ENCODE measurements at regions not wholly inside any gene's neighbourhood (a gene's known extent, or its start where the extent isn't known, plus 50 kb on each side); places are given as distances from the start of the nearest gene placed in this dataset.
A peak's percentile ranks its signal among the peaks of the same experiment; 100 is the strongest.

GRCh38 chr5:124236361-124237205 lies 509.9 kb downstream of the ZNF608 start:
- no peak overlapping the region for H2AFZ ChIP-seq (ENCODE audit: low read depth, low read length)
- DNase-seq (ENCODE audit: low read depth, low spot score) (peak; percentile 17), FAIRE-seq (no peak)
- no peaks in the 10 kb centered on the region for H4K20me1 ChIP-seq (replicated peaks; ENCODE audit: control insufficient read depth, extremely low read depth, insufficient read depth, low read length)
- H3K36me3 ChIP-seq (ENCODE audit: control insufficient read depth in 2 of 2, extremely low read depth in 1 of 2, insufficient read depth in 2 of 2, low read length in 2 of 2) = no peaks in the 10 kb centered on the region
- CTCF ChIA-PET = no interaction called here
- no peak overlapping the region for H3K9ac ChIP-seq (replicated peaks; ENCODE audit: extremely low read depth, insufficient read depth, low read length)
- dilution Hi-C loops (cut with MboI; ENCODE audit: extremely low pct_ligation_motif_present, low sequenced_read_pairs) = no loop called here
- BruUV-seq (replicated peaks) = no TSS peak
- no peak overlapping the region for H3K4me3 ChIP-seq (replicated peaks in 1 of 3; ENCODE audit: insufficient read depth in 1 of 3, low read depth in 1 of 3, low read length in 3 of 3)
- POLR2A ChIA-PET = interaction anchor here (0.5 kb wide), 1 partner anchor 388 kb away, joined by 3 read pairs; no protein-coding TSS in a partner anchor
- no peaks in the 10 kb centered on the region for H3K4me1 ChIP-seq (ENCODE audit: control insufficient read depth, extremely low read depth, insufficient read depth, low read length)
- no peaks in the 10 kb centered on the region for H3K27me3 ChIP-seq (ENCODE audit: control insufficient read depth in 2 of 2, insufficient read depth in 2 of 2, low read length in 2 of 2)
- H3K4me2 ChIP-seq (ENCODE audit: insufficient read depth, low read length) = no peak overlapping the region
- TF ChIP-seq FOS (IDR thresholded peaks at IDR 0.05; ENCODE audit: borderline replicate concordance, insufficient read depth, low read length) (no peak), MAX (IDR thresholded peaks at IDR 0.05; ENCODE audit: insufficient read depth, insufficient read length) (no peak), GATA2 (IDR thresholded peaks at IDR 0.05; ENCODE audit: insufficient read depth, insufficient read length, low read depth, low read length) (no peak), MYC (IDR thresholded peaks at IDR 0.05; ENCODE audit: low read depth, low read length) (no peak), CTCF (IDR thresholded peaks at IDR 0.05; ENCODE audit: extremely low read depth in 1 of 2, insufficient read depth in 1 of 2, low read depth in 1 of 2, low read length in 2 of 2) (no peak)
- no peaks in the 10 kb centered on the region for H3K79me2 ChIP-seq (ENCODE audit: control insufficient read depth, insufficient read depth, low read length)
- no peaks in the 10 kb centered on the region for H3K9me1 ChIP-seq (replicated peaks; ENCODE audit: control insufficient read depth, extremely low read depth, insufficient read depth, low read length)
- no peak overlapping the region for H3K27ac ChIP-seq (ENCODE audit: insufficient read depth, low read depth, low read length)
- no peaks in the 10 kb centered on the region for H3K9me3 ChIP-seq (replicated peaks; ENCODE audit: control insufficient read depth, insufficient read depth, low read length)
- intact Hi-C loops (cut with micrococcal nuclease) = no loop called here

All from endothelial cell of umbilical vein (primary cell).